ENCODE measurements at regions not wholly inside any gene's neighbourhood (a gene's known extent, or its start where the extent isn't known, plus 50 kb on each side); places are given as distances from the start of the nearest gene placed in this dataset.

DNA sequence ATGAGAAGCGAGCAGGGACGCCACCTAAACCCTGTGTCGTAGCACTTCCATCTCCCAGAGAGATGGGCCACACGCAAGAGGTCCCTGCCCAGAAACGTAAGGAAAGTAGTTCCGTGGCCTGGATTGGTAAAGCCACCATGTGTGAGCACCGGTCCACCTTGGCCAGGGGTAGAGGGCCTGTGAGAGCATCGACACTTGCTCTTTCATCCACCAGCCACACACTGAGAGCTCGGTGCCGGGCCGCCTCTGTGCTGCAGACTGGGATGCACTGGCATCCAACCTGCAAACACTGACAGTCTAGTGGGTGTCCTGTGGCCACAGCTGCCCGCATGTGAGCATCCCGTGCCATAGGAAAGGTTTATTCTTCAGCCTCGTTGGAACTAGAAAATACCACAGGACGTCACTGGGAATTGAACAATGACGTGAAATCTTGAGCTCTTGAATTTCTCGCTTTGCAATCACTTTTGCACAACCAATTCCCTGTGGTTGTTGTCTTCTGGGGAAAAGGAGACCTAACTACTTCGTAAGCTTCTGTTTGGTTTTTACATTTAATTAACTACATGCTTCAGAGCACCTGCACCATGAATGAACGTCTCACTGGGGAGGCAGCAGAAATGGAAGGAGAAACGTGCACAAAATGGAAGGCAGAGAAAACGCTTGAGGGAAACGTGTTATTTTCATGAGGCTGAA is 212.0 kb upstream of the RAB6C start:
- DNase-seq (no peak), ATAC-seq (no peak)
- WGBS (ENCODE audit: insufficient coverage, low coverage, low lambda C conversion rate, missing lambda C conversion rate), result 54% methylated on average over 9 of the region's 22 CpGs
- H3K36me3 ChIP-seq, result no peaks in the 10 kb centered on the region
- no peaks in the 10 kb centered on the region for H3K9me3 ChIP-seq
- H3K27me3 ChIP-seq, result no peaks in the 10 kb centered on the region
- intact Hi-C loops (cut with DNase I), result no loop called here
- TF ChIP-seq, protein P1, sequence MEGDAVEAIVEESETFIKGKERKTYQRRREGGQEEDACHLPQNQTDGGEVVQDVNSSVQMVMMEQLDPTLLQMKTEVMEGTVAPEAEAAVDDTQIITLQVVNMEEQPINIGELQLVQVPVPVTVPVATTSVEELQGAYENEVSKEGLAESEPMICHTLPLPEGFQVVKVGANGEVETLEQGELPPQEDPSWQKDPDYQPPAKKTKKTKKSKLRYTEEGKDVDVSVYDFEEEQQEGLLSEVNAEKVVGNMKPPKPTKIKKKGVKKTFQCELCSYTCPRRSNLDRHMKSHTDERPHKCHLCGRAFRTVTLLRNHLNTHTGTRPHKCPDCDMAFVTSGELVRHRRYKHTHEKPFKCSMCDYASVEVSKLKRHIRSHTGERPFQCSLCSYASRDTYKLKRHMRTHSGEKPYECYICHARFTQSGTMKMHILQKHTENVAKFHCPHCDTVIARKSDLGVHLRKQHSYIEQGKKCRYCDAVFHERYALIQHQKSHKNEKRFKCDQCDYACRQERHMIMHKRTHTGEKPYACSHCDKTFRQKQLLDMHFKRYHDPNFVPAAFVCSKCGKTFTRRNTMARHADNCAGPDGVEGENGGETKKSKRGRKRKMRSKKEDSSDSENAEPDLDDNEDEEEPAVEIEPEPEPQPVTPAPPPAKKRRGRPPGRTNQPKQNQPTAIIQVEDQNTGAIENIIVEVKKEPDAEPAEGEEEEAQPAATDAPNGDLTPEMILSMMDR (IDR thresholded peaks at IDR 0.05), result no peak
- no peak for TF ChIP-seq POLR2A (IDR thresholded peaks at IDR 0.05)
- no peak overlapping the region for H3K4me3 ChIP-seq
- H3K27ac ChIP-seq, result no peak overlapping the region
- no peaks in the 10 kb centered on the region for H3K4me1 ChIP-seq

DNA sequence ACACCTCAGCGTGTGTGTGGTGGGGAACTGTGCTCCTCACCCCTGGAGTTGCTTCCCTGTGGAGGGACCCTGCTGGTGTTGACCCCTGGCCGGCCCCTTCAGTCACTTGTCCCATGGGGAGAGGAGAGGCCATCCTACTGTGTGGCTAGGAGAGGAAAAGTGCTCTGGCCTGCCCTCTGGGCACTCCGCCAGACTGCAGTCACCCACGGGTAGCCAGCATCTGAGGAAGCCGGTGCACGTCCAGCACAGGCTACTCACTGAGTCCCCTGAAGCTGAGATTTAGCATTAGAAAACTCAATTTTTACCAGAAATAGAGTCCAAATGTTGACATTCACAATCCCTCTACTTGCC is 211.5 kb upstream of the RAB6C start:
- no peak overlapping the region for H3K27ac ChIP-seq
- no peaks in the 10 kb centered on the region for H3K9me3 ChIP-seq
- no peaks in the 10 kb centered on the region for H3K27me3 ChIP-seq
- ATAC-seq (no peak), DNase-seq (no peak)
- no CpG with 5 or more reads among the region's 6 CpGs for WGBS (ENCODE audit: insufficient coverage, low coverage, low lambda C conversion rate, missing lambda C conversion rate)
- H3K4me1 ChIP-seq, result no peaks in the 10 kb centered on the region
- TF ChIP-seq, protein P1 (IDR thresholded peaks at IDR 0.05), result no peak
- no peak for TF ChIP-seq POLR2A (IDR thresholded peaks at IDR 0.05)
- intact Hi-C loops (cut with DNase I), result no loop called here
- H3K36me3 ChIP-seq, result no peaks in the 10 kb centered on the region
- H3K4me3 ChIP-seq, result no peak overlapping the region

DNA sequence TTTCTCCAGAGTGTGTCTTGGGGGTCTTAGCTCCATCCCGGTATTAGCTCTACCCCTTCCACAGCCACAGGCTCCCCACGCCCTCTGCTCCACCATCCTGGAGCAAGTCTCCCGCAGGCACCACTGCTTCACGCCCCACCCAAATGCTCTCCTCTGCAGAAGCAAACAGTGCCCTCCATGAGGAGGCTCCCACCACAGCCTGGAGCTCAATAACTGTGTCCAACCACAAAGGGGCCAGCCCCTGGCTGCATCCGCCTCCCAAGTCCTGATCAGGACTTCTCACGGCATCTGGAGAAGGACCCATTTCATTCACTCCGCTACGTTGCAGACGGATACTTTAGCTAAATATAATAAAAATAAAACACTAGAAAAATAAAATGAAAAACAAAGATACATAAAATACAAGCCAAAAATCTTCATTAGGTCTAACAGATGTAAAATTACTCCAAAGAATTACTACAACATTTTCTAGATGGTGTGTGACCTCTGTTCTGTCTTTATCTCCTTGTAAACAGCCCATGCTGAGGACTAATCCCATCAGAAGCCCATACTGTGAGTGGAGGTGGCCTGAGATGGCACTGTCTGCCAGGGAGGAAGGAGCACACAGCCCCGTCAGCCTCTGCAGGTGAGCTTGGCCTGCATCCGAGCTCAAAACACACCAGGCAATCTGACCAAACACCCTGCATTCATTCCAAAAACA is 210.8 kb upstream of the RAB6C start:
- DNase-seq (no peak), ATAC-seq (no peak)
- H3K27ac ChIP-seq, result no peak overlapping the region
- no peaks in the 10 kb centered on the region for H3K4me1 ChIP-seq
- TF ChIP-seq POLR2A (IDR thresholded peaks at IDR 0.05), result no peak
- TF ChIP-seq, protein P1 (IDR thresholded peaks at IDR 0.05), result no peak
- H3K27me3 ChIP-seq, result no peaks in the 10 kb centered on the region
- H3K9me3 ChIP-seq, result no peaks in the 10 kb centered on the region
- no peak overlapping the region for H3K4me3 ChIP-seq
- 63% methylated on average over 11 of the region's 11 CpGs for WGBS (ENCODE audit: insufficient coverage, low coverage, low lambda C conversion rate, missing lambda C conversion rate)
- H3K36me3 ChIP-seq, result no peaks in the 10 kb centered on the region
- intact Hi-C loops (cut with DNase I), result no loop called here

DNA sequence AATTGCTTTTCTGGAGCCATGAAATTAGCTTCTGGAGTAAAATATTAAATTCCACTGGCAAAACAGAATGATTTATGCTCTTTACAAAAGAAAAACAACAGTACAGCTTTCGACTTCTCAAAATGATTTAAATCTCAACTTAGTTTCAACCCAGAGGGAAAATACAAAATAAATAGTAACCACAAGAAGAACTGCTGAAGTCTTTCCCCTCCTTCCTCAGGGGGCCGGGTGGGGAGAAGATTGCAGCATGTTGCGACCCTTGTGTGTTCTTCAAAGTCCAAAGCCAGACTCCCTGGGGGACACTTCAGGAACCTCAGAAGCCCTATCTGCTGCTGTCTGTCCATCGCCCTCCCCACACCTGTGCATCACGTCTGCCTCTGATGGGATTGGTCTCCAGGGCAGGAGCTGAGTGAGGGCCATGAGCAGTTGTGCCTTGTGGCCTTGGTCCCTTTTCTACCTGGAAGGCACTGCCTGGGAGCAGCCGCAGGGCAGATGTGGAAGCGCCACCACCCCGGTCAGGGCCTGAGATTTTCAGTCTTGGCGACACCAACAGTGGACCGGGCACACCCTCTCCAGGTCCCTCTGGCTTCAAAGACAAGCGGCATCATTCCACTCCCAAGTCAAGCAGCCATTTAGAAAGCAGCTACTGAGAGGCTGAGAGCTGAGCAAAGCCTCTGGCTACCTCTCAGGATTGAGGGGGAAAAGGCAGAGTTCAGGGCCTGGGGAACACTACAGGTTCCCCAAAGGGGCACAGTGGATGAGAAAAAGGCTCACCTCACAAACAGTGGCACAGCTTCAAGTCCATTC is 210.1 kb upstream of the RAB6C start:
- WGBS (ENCODE audit: insufficient coverage, low coverage, low lambda C conversion rate, missing lambda C conversion rate), result 56% methylated on average over 7 of the region's 11 CpGs
- Histone ChIP-seq H3K4me1 (no peaks in the 10 kb centered on the region), H3K27me3 (no peaks in the 10 kb centered on the region), H3K4me3 (no peak overlapping the region), H3K36me3 (no peaks in the 10 kb centered on the region), H3K27ac (no peak overlapping the region), H3K9me3 (no peaks in the 10 kb centered on the region)
- intact Hi-C loops (cut with DNase I), result no loop called here
- ATAC-seq, result no peak
- no peak for DNase-seq
- TF ChIP-seq POLR2A (IDR thresholded peaks at IDR 0.05), result no peak
- TF ChIP-seq, protein P1 (IDR thresholded peaks at IDR 0.05), result no peak

Measured in right lobe of liver (tissue), 6 donors.